ENCODE measurements at regions not wholly inside any gene's neighbourhood (a gene's known extent, or its start where the extent isn't known, plus 50 kb on each side); places are given as distances from the start of the nearest gene placed in this dataset.

DNA sequence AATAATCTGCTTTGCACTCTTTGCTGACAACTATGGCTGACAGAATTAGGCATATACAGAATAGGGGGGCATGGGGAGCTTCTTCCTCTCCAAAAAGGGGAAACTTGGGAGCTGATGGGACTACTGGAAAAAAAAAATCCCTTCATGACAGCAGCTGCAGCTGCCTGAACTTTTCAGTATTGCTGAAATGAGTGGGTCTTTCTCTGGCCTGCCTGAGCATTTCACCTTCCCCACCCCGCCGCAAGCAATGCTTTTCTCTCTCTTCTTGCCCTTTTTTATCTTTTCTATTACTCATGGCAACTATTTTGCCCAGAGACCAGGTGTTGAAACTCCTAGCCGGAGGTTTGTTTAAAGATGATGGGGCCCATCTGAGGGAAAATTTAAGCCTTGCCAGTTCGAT lies 244.9 kb downstream of the SEMA3D start:
- TF ChIP-seq GATA2 (IDR thresholded peaks at IDR 0.05; ENCODE audit: low read depth, low read length) (no peak), GATA3 (IDR thresholded peaks at IDR 0.05; ENCODE audit: low read depth, low read length) (no peak)

DNA sequence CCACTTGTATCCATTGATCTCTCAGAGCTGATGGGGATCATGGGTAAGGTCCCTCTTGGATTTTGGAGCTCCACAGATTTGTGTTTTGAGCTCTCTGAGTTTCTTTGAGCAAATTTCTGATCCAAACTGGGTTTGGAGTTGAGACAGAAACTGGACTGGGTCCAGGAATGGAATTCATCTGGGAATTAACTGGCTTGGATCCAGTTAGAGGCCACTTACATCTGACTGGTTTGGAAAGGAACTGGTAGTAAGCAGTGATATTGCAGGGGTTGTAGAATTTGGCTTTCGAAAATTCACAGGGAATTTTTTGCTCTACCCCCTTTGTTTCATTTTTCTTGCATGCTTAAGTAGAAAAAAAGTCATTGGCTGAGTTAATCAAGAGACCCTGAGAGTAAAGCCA lies 245.6 kb downstream of the SEMA3D start:
- TF ChIP-seq GATA2 (IDR thresholded peaks at IDR 0.05; ENCODE audit: low read depth, low read length) (no peak), GATA3 (IDR thresholded peaks at IDR 0.05; ENCODE audit: low read depth, low read length) (no peak)

DNA sequence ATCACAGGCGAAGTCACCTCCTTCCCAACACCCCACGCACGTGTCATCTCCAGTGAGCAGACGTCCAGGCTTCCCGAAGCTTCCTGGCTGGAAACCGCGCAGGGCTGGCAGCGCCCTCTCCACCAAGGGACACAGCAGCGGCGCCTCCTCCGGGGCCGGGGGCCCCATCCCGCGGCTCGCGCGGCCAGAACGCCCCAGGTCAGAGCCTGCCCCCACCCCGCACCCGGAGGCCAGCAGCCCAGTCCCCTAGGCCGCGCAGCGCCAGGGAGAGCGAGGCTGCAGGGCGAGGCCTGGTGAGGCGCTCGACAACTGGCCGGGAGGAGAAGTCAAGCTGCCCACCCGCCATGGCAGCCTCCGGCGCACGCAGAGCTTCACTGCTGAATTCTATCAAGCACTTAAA lies 247.0 kb downstream of the SEMA3D start:
- TF ChIP-seq GATA3 (IDR thresholded peaks at IDR 0.05; ENCODE audit: low read depth, low read length): no peak
- TF ChIP-seq GATA2 (IDR thresholded peaks at IDR 0.05; ENCODE audit: low read depth, low read length): no peak

DNA sequence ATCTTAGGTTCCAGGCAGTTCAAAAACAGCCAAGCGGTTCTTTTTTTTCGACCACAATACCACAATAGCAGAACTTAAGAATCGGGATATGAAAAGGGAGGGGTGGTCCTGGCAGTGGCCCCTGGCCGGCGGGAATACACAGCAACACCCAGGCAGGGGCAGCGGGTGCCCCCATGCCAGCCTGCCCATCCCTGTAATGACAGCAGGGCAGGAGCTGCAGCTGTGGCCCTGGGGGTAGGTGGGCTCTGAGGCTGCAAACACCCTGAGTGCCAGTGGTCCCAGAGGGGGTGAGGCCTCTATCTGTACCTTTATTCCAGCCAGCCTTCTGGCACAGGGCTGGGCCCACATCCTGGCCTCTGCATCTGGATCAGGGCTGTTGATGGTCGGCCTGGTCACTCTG lies 247.4 kb downstream of the SEMA3D start:
- TF ChIP-seq GATA3 (IDR thresholded peaks at IDR 0.05; ENCODE audit: low read depth, low read length): no peak
- no peak for TF ChIP-seq GATA2 (IDR thresholded peaks at IDR 0.05; ENCODE audit: low read depth, low read length)

DNA sequence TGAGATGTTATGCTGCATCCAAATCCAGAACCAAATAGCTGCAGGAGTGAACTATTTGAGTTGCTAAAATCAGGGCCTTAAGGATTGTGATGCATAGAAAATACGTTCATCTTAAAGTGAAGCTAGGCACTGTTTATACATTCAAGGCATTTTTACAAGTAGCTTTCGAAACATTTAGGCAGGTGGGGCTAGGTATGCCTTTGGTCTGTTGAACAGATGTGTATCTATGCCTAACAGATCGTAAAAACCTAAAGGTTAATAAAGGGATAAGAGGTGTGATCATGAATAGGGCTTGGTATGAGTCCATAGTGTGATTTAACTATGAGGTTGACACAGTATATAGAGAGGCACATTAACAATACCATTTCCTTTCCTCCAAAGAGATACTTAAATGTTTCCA lies 262.5 kb downstream of the SEMA3D start:
- TF ChIP-seq GATA3 (IDR thresholded peaks at IDR 0.05; ENCODE audit: low read depth, low read length): no peak
- TF ChIP-seq GATA2 (IDR thresholded peaks at IDR 0.05; ENCODE audit: low read depth, low read length): no peak

DNA sequence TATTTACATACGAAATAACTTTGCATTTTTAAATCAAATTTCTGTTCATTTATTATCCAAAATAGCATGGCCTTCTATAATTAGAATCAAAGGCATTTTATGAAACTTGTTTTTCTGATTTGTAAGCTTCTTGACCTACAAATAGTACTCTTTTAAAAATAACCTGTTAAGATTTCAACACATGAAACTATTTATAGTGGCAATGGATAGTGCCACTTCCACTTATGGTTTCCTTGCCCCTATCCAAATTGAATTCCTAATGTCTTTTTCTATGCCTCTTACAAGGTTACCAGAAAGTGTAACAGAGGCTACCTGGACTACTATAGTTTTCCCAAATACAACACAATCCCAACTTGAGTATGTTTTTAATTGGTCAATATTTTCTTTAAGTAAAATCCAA lies 263.5 kb downstream of the SEMA3D start:
- no peak for TF ChIP-seq GATA2 (IDR thresholded peaks at IDR 0.05; ENCODE audit: low read depth, low read length)

DNA sequence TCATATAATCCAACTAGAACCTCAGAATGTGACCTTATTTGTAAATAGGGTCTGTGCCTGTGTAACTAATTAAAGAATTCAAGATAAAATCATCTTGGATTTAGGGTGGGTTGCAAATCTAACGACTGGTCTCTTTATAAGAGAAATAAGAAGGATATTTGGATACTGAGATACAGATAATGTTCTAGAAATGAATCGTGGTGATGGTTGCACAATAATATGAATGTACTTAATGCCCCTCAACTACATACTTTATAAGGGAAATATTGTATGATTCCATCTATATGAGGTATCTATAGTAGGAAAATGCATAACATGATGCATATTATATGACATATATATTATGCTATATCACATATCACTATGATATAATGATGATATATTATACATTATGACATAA lies 265.7 kb downstream of the SEMA3D start:
- TF ChIP-seq GATA3 (IDR thresholded peaks at IDR 0.05; ENCODE audit: low read depth, low read length) (no peak), GATA2 (IDR thresholded peaks at IDR 0.05; ENCODE audit: low read depth, low read length) (no peak)

DNA sequence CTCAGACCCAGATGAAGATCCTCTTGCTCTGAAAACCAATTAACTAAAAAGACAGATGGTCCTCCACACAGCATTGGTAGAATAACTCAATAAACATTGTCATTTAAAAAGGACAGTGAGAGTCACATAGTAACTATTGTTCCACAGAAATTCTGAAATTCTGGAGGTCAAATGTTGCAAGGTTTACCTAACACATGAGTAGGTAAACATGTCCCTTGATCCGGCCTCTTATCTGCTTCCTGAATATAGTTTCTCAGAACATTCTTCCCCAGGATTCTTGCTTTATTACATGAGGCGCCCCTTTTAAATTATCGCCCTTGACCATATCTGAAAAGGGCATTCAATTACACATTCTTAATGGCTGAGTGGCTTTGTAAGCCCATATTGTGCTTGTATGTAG lies 270.7 kb downstream of the SEMA3D start:
- TF ChIP-seq GATA2 (IDR thresholded peaks at IDR 0.05; ENCODE audit: low read depth, low read length): no peak
- TF ChIP-seq GATA3 (IDR thresholded peaks at IDR 0.05; ENCODE audit: low read depth, low read length): no peak

DNA sequence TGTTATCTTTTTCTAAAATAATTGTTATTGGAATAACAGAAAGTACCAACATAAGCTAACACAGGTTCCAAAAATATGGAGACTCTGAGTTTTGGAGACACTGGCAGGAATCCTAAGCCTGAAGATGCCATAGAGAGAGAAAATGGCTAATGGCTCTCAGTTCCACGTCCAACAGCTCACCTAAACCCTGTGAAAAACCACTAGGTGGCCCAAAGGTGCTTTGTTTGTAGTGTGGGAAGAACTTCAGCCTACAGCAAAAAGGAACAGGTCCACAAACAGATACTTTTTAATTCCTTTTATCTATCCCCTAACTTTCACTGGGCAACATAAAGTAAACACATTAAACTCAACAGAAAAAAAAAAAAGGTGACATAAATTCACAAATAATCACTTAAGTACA lies 272.3 kb downstream of the SEMA3D start:
- TF ChIP-seq GATA2 (IDR thresholded peaks at IDR 0.05; ENCODE audit: low read depth, low read length): no peak
- TF ChIP-seq GATA3 (IDR thresholded peaks at IDR 0.05; ENCODE audit: low read depth, low read length): no peak

DNA sequence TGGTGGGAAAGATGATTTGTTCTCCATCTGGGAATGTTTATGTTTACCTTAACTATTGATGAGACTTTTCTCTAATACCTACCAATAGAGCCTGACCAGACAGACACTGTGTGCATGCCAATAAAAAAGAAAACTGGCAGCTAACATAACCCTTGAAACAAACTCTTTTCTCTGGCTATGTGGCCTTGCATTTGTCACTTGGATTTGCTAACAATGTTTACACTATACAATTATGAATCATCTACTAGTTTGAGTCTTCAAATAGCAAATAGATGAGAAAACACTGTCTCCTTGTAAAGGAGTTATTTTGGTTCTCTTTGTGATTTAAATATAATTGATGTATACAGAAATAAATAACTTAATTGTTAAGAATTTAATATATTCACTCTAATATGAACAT lies 273.1 kb downstream of the SEMA3D start:
- TF ChIP-seq GATA3 (IDR thresholded peaks at IDR 0.05; ENCODE audit: low read depth, low read length) (no peak), GATA2 (IDR thresholded peaks at IDR 0.05; ENCODE audit: low read depth, low read length) (no peak)

DNA sequence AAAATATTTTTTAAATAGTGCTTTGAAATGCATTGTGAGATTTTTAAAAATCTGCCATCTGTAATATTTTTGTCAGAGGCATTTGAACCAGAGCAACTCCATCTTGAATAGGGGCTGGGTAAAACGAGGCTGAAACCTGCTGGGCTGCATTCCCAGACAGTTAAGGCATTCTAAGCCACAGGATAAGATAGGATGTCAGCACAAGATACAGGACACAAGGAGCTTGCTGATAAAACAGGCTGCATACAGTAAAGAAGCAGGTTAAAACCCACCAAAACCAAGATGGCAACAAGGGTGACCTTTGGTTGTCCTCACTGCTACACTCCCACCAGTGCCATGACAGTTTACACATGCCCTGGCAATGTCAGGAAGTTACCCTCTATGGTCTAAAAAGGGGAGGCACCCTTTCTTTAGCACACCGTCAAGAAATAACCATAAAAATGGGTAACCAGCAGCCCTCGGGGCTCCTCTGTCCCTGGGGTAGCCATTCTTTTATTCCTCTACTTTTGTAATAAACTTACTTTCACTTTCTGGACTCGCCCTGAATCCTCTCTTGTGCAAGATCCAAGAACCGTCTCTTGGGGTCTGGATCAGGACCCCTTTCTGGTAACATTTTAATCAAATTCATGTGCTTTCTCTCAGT lies 273.7 kb downstream of the SEMA3D start:
- TF ChIP-seq GATA3 (IDR thresholded peaks at IDR 0.05; ENCODE audit: low read depth, low read length): no peak
- TF ChIP-seq GATA2 (IDR thresholded peaks at IDR 0.05; ENCODE audit: low read depth, low read length): no peak

DNA sequence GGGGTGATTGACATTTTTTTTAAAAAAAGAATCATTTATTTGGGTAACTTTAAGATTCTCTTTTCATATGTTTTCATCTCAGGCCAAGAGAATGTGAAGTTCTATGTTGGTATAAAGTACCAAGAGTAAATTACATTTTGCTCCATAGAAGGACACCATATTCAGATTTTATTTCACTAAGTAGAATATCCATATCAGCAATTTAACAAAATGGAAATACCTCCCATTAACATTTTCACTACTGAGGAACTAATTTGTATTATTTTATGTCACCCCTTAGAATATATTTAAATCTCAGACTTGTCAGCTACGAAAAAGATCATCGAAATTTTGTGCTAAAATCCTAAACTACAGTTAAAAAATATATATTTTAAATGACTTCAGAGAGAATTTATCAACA lies 274.3 kb downstream of the SEMA3D start:
- TF ChIP-seq GATA3 (IDR thresholded peaks at IDR 0.05; ENCODE audit: low read depth, low read length) (no peak), GATA2 (IDR thresholded peaks at IDR 0.05; ENCODE audit: low read depth, low read length) (no peak)

DNA sequence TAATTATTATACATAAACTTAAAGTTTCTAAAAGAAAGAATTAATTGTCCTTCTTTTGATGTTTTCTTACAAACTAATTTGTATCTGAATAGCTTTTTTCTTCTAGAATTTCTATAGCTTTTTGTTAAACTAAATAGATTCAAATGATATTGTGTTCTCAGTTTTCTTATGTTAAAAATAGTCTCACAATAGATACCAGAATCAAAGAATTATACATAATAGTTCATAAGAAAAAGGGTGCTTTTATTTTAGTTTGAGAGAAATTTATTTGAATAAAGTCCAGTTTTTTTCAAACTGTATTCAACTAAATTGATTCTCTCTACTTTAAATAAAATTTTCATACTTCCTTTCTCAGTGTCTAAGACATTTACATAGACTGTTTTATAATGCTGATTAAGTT lies 274.8 kb downstream of the SEMA3D start:
- TF ChIP-seq GATA3 (IDR thresholded peaks at IDR 0.05; ENCODE audit: low read depth, low read length): no peak
- TF ChIP-seq GATA2 (IDR thresholded peaks at IDR 0.05; ENCODE audit: low read depth, low read length): no peak

DNA sequence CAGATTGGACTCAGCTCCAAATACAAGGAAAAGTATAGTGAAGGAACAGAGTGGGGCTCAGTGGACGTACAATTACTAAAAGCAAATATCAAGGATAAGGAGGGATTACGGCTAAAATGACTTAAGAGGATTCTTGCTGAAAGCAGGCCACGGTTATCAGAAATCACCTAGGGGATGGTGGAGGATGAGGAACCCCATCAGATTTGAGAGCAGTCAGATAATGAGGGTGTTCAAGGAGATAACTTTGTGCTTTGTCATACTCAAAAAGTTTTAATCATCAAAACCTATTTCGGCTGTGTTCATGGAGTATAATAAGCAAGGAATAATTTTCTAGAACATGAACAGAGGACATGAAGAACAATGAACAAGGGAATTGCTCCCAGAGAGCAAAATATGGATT lies 275.8 kb downstream of the SEMA3D start:
- TF ChIP-seq GATA3 (IDR thresholded peaks at IDR 0.05; ENCODE audit: low read depth, low read length) (no peak), GATA2 (IDR thresholded peaks at IDR 0.05; ENCODE audit: low read depth, low read length) (no peak)

DNA sequence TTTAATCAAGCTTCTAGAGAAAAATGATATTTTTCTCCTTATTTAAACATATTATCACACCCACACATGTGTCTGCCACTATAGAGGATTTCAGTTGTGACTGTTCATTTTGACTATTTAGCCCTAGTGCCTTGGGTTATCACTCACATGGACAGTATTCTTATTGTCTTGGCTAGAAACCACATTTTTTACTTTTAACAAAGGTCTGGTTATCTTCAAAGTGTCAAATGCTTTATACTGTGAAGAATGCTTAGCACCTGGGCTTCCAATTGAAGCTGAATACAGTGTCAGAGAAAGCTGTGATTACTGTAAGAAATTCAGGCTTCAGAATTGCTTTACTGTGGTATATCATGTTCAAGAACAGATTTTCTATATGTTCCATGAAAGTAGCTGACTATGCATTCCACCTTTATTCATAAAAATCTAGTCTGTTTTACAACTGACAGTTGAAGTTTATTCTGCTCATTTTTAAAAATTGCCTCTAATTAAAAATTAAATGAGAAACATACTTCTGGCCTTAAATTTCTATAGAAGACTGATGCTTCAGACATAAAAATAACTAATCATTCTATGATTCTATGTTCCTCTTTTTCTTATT lies 278.6 kb downstream of the SEMA3D start:
- TF ChIP-seq GATA3 (IDR thresholded peaks at IDR 0.05; ENCODE audit: low read depth, low read length) (no peak), GATA2 (IDR thresholded peaks at IDR 0.05; ENCODE audit: low read depth, low read length) (no peak)

DNA sequence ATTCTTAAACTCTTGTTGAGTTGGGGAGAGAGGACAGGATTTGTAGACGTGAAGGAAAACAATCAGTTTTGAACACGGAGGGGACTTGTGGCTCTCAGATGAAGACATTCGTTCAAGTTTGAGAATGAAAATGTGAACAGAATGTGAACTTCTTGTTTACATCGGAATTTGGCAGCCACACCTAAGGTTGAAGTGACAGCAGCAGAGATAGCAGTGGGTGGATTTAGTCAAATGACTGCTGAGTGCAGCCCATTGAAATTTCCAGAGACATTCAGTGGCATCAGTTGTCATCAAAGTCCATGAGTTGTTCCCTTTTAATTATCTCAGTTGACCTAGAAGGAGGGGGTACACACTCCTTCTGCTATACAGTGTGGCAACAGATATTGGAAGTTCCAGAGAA lies 280.0 kb downstream of the SEMA3D start:
- no peak for TF ChIP-seq GATA2 (IDR thresholded peaks at IDR 0.05; ENCODE audit: low read depth, low read length)
- TF ChIP-seq GATA3 (IDR thresholded peaks at IDR 0.05; ENCODE audit: low read depth, low read length): no peak

Data from SH-SY5Y (cell line).